SW480 (cell line): ENCODE measurements at regions not wholly inside any gene's neighbourhood (a gene's known extent, or its start where the extent isn't known, plus 50 kb on each side); places are given as distances from the start of the nearest gene placed in this dataset.
"Not testable (repeated sequence)": the region's sequence is repeated elsewhere in the genome, so short reads cannot be mapped to it uniquely, and the experiment has no call there.

Experiments used
- DNase-seq: peaks from one replicate; pipeline ENCODE4 v3.0.0-alpha.2; 2016; ENCODE audit warnings: low spot score

- DNase-seq: no peak
Observed at GRCh38 chr2:106257830-106258229, 63.7 kb upstream of the UXS1 start.

- DNase-seq: no peak
Observed at GRCh38 chr2:106257135-106257534, 63.0 kb upstream of the UXS1 start.

DNA sequence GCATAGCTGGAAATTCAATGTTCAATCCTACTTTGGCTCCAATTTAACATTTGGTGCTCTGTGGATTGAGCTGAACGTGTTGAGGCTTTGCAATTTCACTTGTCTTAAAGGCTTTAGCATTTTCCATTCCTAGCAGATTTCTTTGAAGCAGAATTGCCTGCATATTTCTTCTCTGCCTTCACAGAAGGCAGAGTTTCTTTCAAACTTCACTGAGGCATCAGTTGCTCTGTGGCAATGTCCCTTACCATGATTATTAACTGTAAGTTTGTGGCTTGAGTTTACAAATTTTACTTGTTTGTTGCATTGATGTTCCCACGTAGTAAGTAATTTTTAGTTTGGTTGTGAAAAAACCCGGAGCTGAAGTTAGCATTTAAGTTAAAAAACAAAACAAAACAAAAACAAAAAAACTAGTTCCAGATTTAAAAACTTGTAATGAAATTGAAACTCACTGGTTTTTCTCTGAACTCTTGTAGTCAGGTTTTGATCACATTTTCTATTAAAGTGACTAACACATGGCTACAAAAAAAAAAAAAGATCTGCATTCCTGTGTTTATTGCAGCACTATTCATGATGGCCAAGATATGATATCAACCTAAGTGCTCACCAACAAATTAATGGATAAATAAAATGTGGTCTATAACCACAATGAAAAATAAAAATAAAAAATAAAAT lies 55.2 kb upstream of the UXS1 start:
- not testable (repeated sequence) for DNase-seq

DNA sequence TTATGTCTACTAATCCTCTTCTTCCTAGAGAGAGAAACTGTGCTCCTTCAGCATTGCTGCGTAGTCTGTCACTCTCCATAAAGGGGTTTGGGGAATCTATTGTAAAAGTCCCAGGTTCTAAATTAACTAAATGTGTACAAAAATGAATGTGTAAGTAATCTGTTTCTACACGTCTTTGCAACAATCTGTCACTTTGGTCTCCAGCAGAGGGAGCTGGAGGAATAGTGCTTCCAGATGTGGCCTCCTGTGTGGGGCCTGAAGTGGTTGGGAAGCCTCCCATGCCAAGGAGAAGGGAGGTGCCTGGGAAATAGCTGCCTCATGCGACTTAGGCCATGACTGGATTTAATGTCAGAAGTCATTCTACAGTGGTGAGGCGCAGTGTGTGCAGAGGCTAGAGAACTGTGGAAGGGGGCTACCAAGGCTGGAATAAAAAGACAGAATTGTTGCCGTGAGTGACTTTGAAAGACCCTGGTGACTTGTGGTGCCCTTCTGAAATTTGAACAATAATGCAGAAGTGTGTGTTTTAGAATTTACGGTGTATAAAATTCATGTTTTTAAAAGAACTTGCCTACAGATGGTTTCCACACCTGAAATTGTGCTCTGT lies 54.5 kb upstream of the UXS1 start:
- DNase-seq: peak; percentile 20
